Hippocampal formation (tissue), 2 donors: ENCODE measurements at regions not wholly inside any gene's neighbourhood (a gene's known extent, or its start where the extent isn't known, plus 50 kb on each side); places are given as distances from the start of the nearest gene placed in this dataset.
"Not testable (repeated sequence)": the region's sequence is repeated elsewhere in the genome, so short reads cannot be mapped to it uniquely, and the experiment has no call there.

Experiments used
- DNase-seq, 2 donors: peaks; one replicate each; lab custom pipeline; 2025; lab: John Stamatoyannopoulos, UW

DNA sequence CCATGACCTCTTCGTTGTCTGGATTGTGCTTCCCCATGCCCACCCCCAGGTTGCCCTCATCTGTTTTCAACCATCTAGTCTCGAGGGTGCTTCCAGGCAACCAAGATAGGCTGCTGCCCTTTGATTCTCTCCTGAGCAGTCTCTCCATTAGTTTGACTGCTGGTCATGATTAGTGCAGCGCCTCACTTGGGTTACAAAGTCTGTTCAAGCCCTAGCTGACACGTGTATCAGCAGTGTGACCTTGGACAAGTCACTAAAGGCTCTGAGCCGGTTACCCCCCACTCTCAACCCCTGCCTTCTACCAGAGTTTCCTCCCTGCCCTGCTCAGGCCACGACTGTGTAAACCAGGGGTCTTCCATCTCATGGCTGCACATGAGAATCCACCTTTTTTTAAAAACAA, 185.3 kb upstream of the PWP1 start:
- no peak for DNase-seq

DNA sequence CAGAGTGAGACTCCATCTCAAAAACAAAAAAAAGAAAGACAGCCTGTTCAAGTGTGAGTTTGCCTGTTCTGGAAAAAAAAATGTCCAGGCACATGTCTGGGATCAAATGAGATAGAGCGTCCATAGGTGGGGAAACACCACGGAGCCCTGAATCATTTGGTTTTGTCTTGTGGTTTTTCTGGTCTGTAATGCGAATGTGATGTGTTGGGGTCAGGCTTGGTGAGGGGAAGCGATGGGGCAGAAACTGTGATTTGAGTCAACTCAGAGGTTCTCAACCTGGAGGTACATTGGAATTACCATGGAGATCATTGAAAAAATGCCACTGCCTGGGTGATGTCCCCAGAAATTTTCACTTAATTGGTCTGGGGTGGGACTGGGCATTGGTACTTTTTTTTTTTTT, 183.9 kb upstream of the PWP1 start:
- DNase-seq = no peak

DNA sequence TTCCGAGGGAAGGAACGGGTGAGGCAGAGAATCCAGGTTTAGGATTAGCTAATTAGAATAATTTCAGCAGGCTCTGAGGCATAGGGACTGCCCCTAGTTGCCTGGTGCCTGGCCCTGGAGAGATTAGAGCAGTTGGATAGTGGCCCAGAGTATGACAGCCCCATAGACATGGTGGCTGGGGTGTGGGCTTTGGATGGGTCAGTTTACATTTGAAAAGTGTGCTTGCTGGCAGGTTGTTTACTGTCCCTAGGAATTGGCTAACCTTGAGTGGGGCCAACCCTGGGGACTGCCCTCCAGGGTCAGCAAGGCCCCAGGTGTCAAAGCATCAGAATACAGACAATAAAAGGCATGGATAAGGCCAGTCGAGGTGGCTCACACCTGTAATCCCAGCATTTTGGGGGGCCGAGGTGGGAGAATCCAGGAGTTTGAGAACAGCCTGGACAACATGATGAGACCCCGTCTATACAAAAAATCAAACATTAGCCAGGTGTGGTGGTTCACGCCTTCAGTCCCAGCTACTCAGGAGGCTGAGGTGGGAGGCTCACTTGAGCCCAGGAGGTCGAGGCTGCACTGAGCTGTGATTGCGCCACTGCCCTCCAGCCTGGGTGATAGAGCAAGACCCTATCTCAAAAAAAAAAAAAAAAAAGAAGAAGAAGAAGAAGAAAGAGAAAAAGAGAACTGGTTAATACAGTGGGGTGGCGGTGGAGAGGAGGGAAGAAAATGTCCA, 182.3 kb upstream of the PWP1 start:
- no peak for DNase-seq

DNA sequence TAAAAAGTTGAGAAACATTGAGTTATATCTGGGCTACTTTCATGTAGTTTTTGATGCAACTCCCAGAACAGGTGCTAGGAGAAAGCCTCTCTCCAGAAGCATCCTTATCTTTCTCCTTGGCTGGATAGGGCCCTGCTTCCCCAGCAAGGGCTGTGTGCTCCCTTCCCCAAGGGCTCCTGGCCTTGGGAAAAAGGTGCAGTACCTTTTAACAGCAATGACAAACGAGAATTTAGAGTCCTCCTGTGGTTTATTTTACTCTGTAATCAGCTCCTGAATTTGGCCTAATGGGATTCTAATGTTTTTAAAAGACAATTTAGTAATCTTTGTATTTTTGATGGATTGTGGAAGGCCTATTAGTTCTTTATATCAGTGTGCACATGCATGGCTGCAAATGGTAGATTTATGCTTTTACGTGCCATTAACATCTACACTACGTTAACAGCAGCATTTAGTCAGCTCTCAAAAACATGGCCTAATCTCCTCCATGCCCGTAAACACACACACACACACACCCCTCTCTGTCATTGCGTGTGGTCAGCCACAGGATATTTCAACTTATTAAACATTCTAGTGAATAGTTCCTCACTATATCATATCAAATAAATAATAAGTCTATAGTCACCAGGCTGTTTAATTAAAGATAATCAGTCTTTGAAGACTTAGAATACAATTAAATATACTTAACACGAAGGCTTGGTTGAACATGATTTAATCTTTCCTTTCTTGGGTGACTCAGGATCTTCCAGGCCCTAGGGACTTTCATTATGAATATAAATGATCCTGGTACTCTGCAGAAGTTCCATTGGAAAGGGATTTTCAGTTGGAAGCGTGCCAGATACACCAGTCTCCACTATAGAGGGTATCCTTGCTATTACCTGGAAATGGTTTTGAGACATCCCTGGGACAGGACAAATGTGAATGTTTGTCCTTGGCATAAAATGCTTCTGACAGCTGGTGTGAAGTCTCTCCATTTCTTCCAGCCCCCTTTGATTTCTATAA, 181.4 kb upstream of the PWP1 start:
- no peak for DNase-seq

DNA sequence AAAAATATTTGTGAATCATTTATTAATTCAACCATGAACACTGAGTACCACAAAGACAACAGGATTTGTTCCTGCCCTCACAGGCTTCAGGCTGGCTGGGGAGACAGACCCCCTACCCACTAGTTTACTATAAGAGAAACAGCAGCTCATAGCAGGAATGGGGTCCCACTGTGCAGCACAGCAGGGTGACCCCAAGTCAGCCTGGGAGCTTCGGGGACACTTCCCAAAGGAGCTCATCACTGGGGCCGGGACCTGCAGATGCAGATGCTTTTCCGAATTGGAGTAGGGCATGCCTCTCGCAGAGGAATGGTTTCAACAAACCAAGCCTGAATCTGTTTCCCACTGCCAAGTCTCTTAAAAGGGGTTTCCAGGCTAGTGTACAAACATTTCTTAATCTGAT, 176.2 kb upstream of the PWP1 start:
- no peak for DNase-seq

DNA sequence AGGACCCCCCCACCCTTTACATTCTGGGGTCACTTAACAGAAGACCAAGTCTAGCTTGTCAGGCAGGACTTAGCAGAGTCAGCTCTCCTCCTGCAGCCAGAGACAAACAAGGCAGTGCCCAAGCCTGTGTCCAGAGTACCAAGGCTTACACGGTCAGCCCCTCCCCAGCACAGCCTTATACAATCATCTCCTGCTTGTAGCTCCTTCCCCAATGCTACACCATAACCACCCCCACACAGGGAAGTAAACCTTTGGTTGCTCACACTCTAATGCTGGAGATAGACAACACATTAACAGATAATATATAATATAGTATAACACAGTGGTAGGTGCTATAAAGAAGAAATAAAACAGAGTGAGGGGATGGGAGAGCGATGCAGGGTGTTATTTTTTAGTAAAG, 175.4 kb upstream of the PWP1 start:
- no peak for DNase-seq

DNA sequence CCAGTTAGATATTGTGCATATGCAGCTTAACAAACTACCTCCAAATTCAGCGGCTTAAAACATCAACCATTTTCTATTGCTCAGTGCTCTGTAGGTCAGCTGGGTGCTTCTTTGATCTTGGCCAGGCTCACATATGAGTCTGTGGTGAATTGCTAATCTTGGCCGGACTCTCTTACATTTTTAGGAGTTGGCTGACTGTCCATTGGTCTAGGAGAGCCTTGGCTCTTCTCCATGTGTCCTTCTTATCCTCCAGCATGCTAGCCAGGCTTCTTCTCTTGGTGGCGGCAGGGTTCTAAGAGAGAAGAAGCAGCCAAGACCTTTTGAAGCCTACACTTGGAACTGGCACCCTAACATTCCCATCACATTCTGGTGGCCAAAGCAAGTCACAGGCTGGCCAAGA, 174.3 kb upstream of the PWP1 start:
- no peak for DNase-seq

DNA sequence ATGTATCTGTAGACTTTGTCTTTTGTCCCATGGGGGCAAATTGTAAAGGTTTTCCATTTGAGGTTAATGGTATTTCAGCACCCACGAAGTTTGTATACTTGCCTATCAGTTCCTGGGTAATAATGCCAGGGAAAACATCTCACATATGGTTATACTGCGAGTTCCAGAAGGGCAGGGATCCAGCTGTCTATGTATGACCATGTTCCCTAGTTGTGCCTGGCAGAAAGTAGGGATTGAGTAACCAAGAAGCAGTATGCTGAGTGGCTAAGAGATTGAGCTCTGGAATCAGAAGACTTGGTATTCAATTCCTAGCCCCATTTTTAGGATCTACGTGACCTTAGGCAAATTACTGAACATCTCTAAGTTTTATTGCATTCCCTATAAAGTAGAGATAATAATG, 173.2 kb upstream of the PWP1 start:
- no peak for DNase-seq

DNA sequence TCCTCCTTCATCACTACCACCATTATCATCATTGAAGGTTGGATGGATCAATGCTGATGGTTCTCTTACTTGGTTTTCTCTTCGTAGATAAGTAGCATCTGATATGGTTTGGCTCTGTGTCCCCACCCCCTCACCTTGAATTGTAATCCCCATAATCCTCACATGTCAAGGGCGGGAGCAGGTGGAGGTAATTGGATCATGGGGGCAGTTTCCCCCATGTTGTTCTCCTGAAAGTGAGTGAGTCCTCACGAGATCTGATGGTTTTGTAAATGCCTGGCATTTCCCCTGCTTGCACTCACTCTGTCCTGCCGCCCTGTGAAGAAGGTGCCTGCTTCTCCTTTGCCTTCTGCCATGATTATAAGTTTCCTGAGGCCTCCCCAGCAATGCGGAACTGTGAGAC, 172.4 kb upstream of the PWP1 start:
- no peak for DNase-seq

DNA sequence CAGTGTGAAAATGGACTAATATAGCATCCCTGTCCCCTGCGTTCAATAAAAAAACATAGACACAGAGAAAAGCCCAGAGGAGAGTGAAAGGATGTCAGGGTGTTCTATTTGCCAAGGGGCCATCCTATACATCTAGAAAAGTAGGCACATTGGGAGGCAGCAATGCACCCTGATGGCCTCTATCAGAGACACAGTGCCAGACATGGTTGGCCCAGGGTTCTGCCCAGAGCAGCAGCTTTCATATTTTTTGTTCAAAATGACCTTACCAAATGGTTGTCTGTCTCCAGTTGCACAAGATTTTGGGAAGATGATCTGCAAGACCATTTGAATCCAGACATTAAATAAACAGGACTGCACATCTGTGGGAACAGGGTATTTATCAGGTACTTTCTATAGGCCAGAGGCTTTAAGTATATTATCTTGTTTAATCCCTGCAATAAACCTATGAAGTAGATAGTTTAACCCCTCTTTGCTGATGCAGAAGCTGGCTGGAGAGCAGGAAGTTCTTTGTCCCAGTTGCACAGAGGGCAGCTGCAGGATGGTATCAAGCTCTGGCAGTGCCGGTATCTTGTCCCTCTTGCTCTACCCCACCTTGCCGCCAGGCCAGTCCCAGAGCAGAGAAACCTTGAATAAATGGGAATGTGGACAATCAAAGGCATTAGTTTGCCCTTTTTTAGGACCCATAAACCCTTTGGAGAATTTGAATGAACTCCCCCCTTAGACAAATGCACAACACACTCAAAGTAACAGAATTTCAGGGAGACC, 171.8 kb upstream of the PWP1 start:
- DNase-seq = no peak

DNA sequence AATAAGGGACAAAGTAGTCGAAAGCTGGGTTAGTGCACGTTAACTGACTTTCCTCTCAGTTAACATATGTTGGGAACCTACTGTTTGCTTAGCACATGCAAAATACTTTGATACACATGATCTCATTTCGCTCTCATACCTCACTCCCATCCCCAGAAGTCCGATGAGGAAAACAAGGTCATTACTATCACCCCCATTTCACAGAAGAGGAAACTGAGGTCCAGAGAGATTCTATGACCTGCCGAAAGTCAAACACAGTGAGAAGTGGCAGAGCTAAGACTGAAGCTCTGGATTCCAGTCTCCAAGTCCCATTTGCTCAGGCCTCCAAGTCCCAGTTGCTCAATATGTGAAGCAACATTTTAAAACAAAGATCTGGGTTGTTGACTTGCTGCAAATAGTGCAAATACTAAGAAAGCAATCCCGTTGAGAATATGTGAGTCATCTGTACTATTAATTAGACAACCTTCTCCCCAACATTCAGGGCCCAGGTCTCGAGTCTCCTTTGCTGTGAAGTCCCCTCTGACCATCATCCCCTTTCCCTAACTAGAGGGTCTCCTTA, 170.6 kb upstream of the PWP1 start:
- DNase-seq = no peak

DNA sequence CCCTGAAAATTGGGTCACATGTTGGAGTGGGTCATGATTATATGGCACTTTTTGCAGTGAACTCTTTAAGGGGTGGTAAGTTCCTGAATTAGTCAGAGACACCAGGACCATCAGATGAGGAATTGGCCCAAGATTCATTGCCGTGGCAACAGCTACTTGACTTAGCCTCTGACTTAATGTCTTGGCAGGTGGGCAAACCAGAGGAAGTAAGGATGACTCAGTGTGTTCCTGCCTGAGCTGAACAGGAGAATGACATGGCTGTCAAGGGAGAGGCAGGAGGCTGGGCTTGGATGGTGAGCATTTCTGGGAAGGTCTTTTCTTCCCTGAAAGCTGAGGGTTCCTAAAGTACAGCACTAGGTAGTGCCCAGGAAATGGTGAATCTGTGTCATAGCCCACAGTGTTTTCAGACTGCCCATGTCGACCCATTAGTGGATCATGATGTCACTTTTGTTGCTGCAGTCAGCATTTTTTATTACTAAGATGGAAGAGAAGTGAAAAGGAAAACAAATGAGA, 170.1 kb upstream of the PWP1 start:
- no peak for DNase-seq

DNA sequence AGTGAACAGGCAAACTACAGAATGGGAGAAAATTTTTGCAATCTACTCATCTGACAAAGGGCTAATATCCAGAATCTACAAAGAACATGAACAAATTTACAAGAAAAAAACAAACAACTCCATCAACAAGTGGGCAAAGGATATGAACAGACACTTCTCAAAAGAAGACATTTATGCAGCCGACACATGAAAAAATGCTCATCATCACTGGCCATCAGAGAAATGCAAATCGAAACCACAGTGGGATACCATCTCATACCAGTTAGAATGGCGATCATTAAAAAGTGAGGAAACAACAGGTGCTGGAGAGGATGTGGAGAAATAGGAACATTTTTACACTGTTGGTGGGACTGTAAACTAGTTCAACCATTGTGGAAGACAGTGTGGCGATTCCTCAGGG, 167.8 kb upstream of the PWP1 start:
- not testable (repeated sequence) for DNase-seq

DNA sequence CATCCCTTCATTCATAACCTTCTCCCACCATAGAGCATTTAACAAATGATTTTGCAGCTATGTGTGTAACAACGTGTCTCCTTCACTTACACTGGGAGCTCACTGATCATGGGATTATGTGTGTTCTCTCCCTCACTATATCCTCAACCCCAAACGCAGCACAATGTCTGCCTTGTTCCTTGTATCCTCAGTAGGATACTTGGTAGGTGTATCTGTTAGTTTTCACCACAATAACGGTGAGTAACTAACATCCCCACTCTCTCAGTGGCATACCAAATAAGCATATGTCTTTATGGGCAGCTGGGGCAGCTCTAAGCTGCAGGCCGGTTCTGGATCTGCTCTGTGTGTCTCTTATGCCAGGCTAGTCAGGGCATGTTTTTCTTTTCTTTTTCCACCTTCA, 166.7 kb upstream of the PWP1 start:
- DNase-seq = no peak

DNA sequence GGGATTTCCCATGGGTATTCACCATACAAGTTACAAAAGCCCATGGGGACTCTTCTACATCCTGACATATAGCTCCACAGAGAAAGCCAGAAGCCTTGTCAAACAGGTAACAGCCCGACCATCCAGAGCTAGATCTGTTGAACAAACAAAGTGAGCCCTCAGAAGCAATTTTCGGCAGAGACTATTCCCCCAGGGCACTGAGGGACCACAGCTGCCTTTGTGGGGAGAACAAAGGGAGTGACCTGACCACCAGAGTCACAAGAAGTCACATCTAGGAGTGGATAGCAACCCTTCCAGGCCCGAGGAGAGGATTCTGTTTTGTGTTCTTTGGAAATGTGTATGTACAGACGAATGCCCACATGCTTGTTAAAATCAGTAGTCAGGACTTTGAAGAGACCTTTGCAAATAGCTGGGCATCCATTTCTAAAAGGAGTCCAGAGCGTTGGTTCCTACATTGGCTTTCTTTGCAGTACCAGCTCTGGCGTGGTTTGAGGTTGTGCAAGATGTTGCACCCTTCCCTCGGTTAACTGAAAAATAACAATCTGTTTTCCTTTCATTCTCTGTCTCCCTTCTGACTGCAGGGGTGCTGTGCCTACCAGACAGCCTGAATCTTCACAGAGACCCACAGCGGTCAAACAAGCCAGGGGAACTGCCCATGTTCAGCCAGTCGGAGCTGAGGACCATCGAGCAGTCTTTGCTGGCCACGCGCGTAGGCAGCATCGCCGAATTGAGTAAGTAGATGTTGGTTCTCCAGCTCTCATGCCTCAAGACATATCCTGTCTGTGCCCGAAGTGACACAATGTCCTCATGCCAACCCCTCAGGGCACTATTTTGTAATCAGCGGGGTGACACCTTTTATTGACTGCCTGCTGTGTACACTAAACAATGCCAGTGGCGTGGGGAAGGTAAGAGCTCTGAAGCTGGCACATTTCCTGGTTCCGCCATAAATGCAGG, 165.4 kb upstream of the PWP1 start:
- DNase-seq = no peak

DNA sequence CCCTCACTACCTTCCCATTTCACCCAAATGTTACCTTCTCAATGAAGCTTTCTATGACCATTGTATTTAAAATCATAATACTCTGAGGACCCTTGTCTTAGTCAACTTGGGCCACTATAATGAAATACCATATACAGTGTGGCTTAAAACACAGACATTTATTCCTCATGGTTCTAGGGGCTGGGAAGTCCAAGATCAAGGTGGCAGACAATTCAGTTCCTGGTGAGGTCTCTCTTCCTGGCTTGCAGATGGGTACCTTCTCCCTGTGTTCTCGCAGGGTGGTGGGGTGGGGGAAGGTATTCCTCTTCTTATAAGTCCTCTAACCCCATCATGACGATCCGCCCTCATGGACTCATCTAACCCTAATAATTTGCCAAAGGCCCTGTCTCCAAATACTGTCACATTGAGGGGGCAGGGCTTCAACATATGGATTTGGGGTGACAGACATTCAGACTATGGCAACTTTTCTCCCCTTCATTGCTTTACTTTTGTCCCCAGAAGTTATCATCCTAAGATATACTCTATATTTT, 163.7 kb upstream of the PWP1 start:
- no peak for DNase-seq

DNA sequence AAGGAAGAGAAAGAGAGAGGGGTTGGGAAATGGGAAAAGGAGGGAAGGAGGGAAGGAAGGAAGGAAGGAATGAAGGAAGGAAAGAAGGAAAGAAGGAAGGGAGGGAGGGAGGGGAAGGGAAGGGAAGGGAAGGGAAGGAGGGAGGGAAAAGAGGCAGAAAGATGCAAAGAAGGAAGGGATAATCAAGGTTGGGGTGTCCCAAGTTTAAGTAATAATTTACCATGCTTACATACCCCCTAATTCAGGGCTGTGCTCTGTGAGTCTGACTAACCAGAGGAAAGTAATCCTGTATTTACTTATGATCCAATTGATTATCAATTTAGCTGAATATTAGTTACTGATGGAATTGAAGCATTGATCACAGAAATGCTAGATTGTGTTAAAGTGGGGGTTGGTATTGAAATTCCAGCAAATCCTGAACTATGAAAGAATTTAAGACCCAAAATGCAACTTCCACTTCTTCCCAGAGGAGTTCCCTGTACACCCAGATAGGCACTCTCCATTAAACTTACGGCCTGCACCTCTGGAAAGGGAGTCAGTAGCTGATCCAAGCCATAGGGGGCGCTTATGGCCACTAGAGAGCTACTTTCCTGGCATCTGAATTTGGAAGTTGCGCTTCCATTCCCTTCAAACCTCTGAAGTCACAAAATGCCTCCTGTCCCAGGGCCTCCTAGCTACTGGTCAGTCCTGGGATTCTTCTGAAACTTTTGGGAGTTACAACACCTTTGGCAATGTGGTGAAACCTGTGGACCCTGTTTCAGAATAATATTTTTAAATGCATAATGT, 162.7 kb upstream of the PWP1 start:
- no peak for DNase-seq

DNA sequence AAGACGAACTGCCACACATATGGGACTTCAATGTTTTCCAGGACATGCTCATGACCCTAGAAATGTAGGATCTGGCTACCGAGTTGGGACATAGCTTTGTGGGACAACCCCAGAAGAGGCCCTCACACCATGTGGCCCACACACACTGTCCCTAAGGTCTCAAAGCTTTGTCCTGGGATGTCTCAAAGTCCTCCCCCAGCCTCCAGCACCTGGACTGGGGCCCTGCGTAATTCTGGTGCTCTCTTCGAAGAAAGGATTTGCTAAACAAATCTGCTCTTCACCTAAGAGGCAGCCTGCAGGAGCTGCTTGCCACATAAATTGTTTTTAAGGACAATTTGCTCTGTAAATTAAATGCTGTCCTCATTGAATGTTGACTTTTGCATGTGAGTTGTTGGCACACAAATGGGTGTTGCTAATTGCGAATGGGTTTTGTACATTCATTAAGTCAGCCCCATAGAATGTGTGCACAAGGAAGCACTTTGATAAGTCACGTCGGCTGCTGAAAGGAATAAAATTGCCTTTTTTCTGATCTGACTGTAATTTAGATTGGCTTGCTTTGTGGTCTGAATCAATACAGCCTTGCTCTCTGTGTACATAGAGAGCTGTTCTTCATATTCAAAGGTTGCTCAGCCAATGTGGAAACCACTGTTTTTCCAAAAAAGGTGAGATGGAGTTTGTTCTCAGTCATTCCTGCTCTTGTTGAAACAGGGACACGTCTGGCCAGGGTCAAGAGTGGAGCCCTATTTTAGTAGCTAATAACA, 161.6 kb upstream of the PWP1 start:
- DNase-seq = no peak
